OCI-LY3 (cell line): ENCODE measurements at regions not wholly inside any gene's neighbourhood (a gene's known extent, or its start where the extent isn't known, plus 50 kb on each side); places are given as distances from the start of the nearest gene placed in this dataset.
"Not testable (repeated sequence)": the region's sequence is repeated elsewhere in the genome, so short reads cannot be mapped to it uniquely, and the experiment has no call there.

Experiments used
- EZH2phosphoT487 ChIP-seq: fragments of 200-600 bp; shearing (Covaris generic); IDR thresholded peaks from 2 replicates; pipeline ENCODE4 v1.6.1; 2018; ENCODE audit warnings: antibody characterized with exemption, mixed run types, low read depth
- TF ChIP-seq, protein P1 (sequence below): fragments of 200-600, 300-600 bp; sonication (generic); IDR thresholded peaks from 2 replicates; pipeline ENCODE4 v1.5.1; 2014; ENCODE audit warnings: antibody characterized with exemption, low read length, low read depth

DNA sequence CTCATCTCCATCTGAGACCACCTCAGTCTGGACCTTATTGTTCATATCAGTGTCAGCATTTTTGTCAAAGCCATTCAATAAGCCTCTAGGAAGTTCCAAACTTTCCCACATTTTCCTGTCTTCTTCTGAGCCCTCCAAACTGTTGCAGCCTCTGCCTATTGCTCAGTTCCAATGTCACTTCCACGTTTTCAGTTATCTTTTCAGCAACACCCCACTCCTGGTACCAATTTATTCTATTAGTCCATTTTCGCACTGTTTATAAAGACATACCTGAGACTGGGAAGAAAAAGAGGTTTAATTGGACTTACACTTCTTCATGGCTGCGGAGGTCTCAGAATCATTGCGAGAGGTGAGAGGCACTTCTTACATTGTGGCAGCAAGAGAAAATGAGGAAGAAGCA, 339.3 kb downstream of the TLL1 start:
- TF ChIP-seq, protein P1, sequence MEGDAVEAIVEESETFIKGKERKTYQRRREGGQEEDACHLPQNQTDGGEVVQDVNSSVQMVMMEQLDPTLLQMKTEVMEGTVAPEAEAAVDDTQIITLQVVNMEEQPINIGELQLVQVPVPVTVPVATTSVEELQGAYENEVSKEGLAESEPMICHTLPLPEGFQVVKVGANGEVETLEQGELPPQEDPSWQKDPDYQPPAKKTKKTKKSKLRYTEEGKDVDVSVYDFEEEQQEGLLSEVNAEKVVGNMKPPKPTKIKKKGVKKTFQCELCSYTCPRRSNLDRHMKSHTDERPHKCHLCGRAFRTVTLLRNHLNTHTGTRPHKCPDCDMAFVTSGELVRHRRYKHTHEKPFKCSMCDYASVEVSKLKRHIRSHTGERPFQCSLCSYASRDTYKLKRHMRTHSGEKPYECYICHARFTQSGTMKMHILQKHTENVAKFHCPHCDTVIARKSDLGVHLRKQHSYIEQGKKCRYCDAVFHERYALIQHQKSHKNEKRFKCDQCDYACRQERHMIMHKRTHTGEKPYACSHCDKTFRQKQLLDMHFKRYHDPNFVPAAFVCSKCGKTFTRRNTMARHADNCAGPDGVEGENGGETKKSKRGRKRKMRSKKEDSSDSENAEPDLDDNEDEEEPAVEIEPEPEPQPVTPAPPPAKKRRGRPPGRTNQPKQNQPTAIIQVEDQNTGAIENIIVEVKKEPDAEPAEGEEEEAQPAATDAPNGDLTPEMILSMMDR, result not testable (repeated sequence)
- TF ChIP-seq EZH2phosphoT487, result not testable (repeated sequence)
